ENCODE measurements at regions not wholly inside any gene's neighbourhood (a gene's known extent, or its start where the extent isn't known, plus 50 kb on each side); places are given as distances from the start of the nearest gene placed in this dataset.

DNA sequence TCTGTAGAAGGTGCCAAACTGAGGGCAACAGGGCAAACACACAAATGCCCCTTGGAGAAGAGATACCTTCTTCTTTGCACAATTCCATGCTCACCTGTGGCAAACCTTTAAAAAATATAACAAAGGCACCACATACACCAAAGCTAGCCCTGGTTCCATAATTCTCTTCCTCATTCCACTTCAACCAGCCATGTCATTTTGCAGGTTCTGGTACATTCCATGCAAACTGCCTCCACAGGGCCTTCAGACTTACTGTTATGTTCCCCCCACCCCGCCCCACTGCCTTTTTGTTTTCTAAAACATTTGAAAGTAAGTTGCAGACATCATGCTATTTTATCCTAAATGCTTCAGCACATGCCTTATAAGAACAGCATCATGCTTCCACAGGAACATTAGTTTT is 269.0 kb downstream of the NSUN3 start:
- TF ChIP-seq EZH2 (IDR thresholded peaks at IDR 0.05) (no peak), POLR2AphosphoS5 (IDR thresholded peaks at IDR 0.05; ENCODE audit: borderline replicate concordance, low read depth, low read length) (no peak), FOXP2 (optimal IDR thresholded peaks at IDR 0.05; ENCODE audit: control extremely low read depth, extremely low read length, insufficient read depth) (no peak)

Data from SK-N-MC (cell line).